ENCODE measurements at regions not wholly inside any gene's neighbourhood (a gene's known extent, or its start where the extent isn't known, plus 50 kb on each side); places are given as distances from the start of the nearest gene placed in this dataset.
A peak's percentile ranks its signal among the peaks of the same experiment; 100 is the strongest.
"Not testable (repeated sequence)": the region's sequence is repeated elsewhere in the genome, so short reads cannot be mapped to it uniquely, and the experiment has no call there.

DNA sequence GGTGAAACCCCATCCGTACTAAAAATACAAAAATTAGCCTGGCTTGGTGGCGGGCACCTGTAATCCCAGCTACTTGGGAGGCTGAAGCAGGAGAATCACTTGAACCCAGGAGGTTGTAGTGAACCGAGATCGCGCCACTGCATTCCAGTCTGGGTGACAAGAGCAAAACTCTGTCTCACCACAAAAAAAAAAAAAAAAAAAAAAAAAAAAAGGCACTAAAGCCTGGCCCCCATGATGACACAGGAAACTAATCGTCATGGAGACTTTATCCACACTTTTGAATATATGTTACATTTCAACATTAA lies 136.2 kb upstream of the KCNJ15 start:
- H3K4me3 Mint-ChIP-seq; H3K4me3 ChIP-seq (ENCODE audit: low read length); H3K4me1 Mint-ChIP-seq; intact Hi-C loops (cut with micrococcal nuclease); DNase-seq; H3K27ac Mint-ChIP-seq; H3K27ac ChIP-seq (ENCODE audit: low read depth, low read length); ATAC-seq; H3K9me3 ChIP-seq (ENCODE audit: control insufficient read depth in 2 of 3, low read length in 3 of 3); H3K36me3 ChIP-seq (ENCODE audit: control insufficient read depth in 2 of 3, insufficient read depth in 3 of 3, low read length in 3 of 3); CTCF ChIA-PET; H3K4me1 ChIP-seq (ENCODE audit: control insufficient read depth in 2 of 2, insufficient read depth in 2 of 2, low read length in 2 of 2); H3K27me3 ChIP-seq (ENCODE audit: control insufficient read depth in 2 of 2, insufficient read depth in 2 of 2, low read length in 2 of 2); H3K9me3 Mint-ChIP-seq; POLR2A ChIA-PET; H3K27me3 Mint-ChIP-seq; H3K36me3 Mint-ChIP-seq: not testable (repeated sequence)

DNA sequence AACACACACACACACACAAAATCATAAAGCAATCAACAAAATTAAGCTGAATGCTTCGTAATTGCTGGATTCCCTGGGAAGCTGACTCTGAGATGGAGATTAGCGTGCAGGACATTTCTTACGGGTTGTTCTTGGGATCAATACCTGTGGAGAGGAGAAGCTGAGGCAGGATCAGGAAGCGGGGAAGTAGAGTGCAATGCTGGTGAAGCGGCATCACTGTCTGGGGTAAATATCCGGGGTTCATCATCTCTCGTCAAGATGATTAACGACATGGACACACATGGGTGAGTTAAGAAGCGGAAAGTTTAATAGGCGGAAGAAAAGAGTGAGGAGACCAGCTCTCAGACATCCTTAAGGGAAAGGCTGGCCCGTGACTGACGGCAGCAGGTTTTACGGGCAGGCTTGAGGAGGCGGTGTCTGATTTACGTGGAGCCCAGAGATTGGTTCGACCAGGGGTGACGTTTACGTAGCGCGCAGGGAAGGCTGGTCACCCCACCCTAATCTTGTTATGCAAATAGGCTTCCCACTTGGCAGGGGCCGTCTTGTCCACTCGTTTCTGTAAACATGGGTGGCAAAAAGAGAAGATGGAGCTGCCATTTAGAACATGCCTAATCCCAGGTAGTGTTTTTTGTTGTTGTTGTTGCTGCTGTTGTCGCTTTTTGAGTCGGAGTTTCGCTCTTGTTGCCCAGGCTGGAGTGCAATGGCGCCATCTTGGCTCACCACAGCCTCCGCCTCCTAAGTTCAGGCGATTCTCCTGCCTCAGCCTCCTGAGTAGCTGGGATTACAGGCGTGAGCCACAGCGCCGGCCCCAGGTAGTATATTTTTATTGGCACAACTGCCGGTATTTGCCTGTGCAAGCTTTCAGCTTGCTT lies 135.6 kb upstream of the KCNJ15 start:
- no peak overlapping the region for H3K4me3 ChIP-seq (ENCODE audit: low read length)
- H3K36me3 ChIP-seq (ENCODE audit: control insufficient read depth in 2 of 3, insufficient read depth in 3 of 3, low read length in 3 of 3): no peaks in the 10 kb centered on the region
- Mint-ChIP-seq H3K4me1 (no peaks in the 10 kb centered on the region), H3K27ac (no peak overlapping the region), H3K4me3 (no peak overlapping the region), H3K27me3 (peaks cover 4 to 13% (median 9%) of the 10 kb centered on the region in 5 donors), H3K9me3 (no peaks in the 10 kb centered on the region), H3K36me3 (no peaks in the 10 kb centered on the region)
- no peaks in the 10 kb centered on the region for H3K27me3 ChIP-seq (ENCODE audit: control insufficient read depth in 2 of 2, insufficient read depth in 2 of 2, low read length in 2 of 2)
- ATAC-seq (no peak), DNase-seq (no peak)
- intact Hi-C loops (cut with micrococcal nuclease): no loop called here
- CTCF ChIA-PET: no interaction called here
- H3K9me3 ChIP-seq (ENCODE audit: control insufficient read depth in 2 of 3, low read length in 3 of 3): no peaks in the 10 kb centered on the region
- no peak overlapping the region for H3K27ac ChIP-seq (ENCODE audit: low read depth, low read length)
- no peaks in the 10 kb centered on the region for H3K4me1 ChIP-seq (ENCODE audit: control insufficient read depth in 2 of 2, insufficient read depth in 2 of 2, low read length in 2 of 2)
- POLR2A ChIA-PET: no interaction called here

- H3K4me1 Mint-ChIP-seq: peaks cover 0 to 2% (median 0%) of the 10 kb centered on the region in 7 donors
- Histone ChIP-seq H3K4me1 (ENCODE audit: control insufficient read depth in 2 of 2, insufficient read depth in 2 of 2, low read length in 2 of 2) (no peaks in the 10 kb centered on the region), H3K36me3 (ENCODE audit: control insufficient read depth in 2 of 3, insufficient read depth in 3 of 3, low read length in 3 of 3) (no peaks in the 10 kb centered on the region), H3K4me3 (ENCODE audit: low read length) (no peak overlapping the region), H3K9me3 (ENCODE audit: control insufficient read depth in 2 of 3, low read length in 3 of 3) (no peaks in the 10 kb centered on the region), H3K27me3 (ENCODE audit: control insufficient read depth in 2 of 2, insufficient read depth in 2 of 2, low read length in 2 of 2) (no peaks in the 10 kb centered on the region), H3K27ac (ENCODE audit: low read depth, low read length) (no peak overlapping the region)
- no peak overlapping the region for H3K4me3 Mint-ChIP-seq
- no peak overlapping the region for H3K27ac Mint-ChIP-seq
- H3K36me3 Mint-ChIP-seq: no peaks in the 10 kb centered on the region
- CTCF ChIA-PET: interaction anchor here (0.5 kb wide), 1 partner anchor 996 kb away, joined by 4 read pairs; no protein-coding TSS in a partner anchor
- ATAC-seq (no peak), DNase-seq (no peak)
- intact Hi-C loops (cut with micrococcal nuclease): no loop called here
- POLR2A ChIA-PET: no interaction called here
- no peaks in the 10 kb centered on the region for H3K9me3 Mint-ChIP-seq
- H3K27me3 Mint-ChIP-seq: peaks cover 5 to 14% (median 9%) of the 10 kb centered on the region in 5 donors
Measured at GRCh38 chr21:38121888-38122720, 134.7 kb upstream of the KCNJ15 start.

DNA sequence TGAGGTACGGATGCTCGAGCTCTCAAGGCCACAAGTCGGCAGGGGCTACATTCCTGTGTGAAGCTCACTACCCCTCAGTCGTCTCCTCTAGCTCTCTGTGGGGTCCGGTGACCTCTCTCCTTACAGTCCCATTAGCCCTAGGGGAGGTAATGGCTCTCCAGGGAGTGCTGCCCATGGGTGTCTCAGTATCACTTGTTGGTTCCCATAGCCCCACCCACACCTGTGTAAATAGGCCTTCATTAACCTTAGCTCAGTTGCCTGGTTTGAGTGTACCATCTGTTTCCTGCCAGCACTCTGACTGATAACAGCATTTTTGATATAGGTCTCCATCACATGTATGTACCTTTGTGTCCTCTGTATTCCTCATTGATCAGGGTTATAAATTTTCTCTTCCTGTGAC lies 133.2 kb upstream of the KCNJ15 start:
- peaks cover 5 to 15% (median 9%) of the 10 kb centered on the region in 5 donors for H3K27me3 Mint-ChIP-seq
- Histone ChIP-seq H3K4me3 (ENCODE audit: low read length) (no peak overlapping the region), H3K36me3 (ENCODE audit: control insufficient read depth in 2 of 3, insufficient read depth in 3 of 3, low read length in 3 of 3) (no peaks in the 10 kb centered on the region), H3K27ac (ENCODE audit: low read depth, low read length) (no peak overlapping the region), H3K4me1 (ENCODE audit: control insufficient read depth in 2 of 2, insufficient read depth in 2 of 2, low read length in 2 of 2) (no peaks in the 10 kb centered on the region), H3K27me3 (ENCODE audit: control insufficient read depth in 2 of 2, insufficient read depth in 2 of 2, low read length in 2 of 2) (no peaks in the 10 kb centered on the region), H3K9me3 (ENCODE audit: control insufficient read depth in 2 of 3, low read length in 3 of 3) (no peaks in the 10 kb centered on the region)
- H3K4me3 Mint-ChIP-seq: no peak overlapping the region
- POLR2A ChIA-PET: no interaction called here
- CTCF ChIA-PET: no interaction called here
- H3K4me1 Mint-ChIP-seq: peaks cover 0 to 2% (median 0%) of the 10 kb centered on the region in 7 donors
- no peaks in the 10 kb centered on the region for H3K36me3 Mint-ChIP-seq
- no peak overlapping the region for H3K27ac Mint-ChIP-seq
- intact Hi-C loops (cut with micrococcal nuclease): no loop called here
- no peaks in the 10 kb centered on the region for H3K9me3 Mint-ChIP-seq
- DNase-seq (no peak), ATAC-seq (no peak)

DNA sequence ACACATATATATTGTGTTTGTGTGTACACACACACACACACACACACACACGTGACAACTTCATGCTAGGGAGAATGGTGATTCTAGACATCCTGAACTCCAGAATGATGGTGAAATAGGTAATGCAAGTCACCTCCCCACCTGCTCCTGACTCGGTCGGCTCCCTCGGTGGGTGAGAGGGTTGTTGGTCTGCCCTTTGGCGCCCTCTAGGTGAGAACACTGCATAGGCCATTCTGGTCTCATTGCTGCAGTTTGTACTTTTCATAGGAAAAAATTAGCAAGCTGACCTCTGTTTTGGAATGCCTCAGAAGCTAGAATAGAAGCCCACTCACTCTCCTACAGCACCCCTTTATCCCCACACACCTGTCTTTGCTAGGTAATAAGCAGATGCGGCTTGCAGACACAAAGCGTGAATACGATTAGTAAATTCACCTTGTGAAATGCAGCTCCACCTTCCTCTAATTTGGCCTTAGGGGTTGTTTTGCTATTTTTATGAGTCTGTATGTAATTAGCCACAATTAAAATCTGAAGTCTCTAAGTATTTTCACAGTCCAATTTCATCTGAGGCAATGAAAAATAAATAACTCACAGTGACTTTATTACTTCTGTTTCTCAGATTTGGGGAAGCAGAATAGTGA lies 130.0 kb upstream of the KCNJ15 start:
- H3K4me3 ChIP-seq (ENCODE audit: low read length): no peak overlapping the region
- H3K27ac Mint-ChIP-seq: no peak overlapping the region
- peak; percentile 57 for ATAC-seq
- peaks cover 0 to 2% (median 0%) of the 10 kb centered on the region in 7 donors for H3K4me1 Mint-ChIP-seq
- peak in 8 of 9 donors; percentile 11 to 49 (median 25) for DNase-seq
- H3K36me3 Mint-ChIP-seq: no peaks in the 10 kb centered on the region
- no peak overlapping the region for H3K4me3 Mint-ChIP-seq
- no peaks in the 10 kb centered on the region for H3K9me3 ChIP-seq (ENCODE audit: control insufficient read depth in 2 of 3, low read length in 3 of 3)
- H3K27ac ChIP-seq (ENCODE audit: low read depth, low read length): no peak overlapping the region
- no peaks in the 10 kb centered on the region for H3K36me3 ChIP-seq (ENCODE audit: control insufficient read depth in 2 of 3, insufficient read depth in 3 of 3, low read length in 3 of 3)
- H3K4me1 ChIP-seq (ENCODE audit: control insufficient read depth in 2 of 2, insufficient read depth in 2 of 2, low read length in 2 of 2): no peaks in the 10 kb centered on the region
- peaks cover 10 to 25% (median 17%) of the 10 kb centered on the region in 5 donors for H3K27me3 Mint-ChIP-seq
- intact Hi-C loops (cut with micrococcal nuclease): loop anchor here in 1 of 2 donors (1.0 to 5.0 kb wide), 3 partner anchors 562 to 1494 kb away; no protein-coding TSS in a partner anchor
- POLR2A ChIA-PET: interaction anchor here (0.6 to 0.7 kb wide), 2 partner anchors 99 to 229 kb away, joined by 3 to 4 read pairs; no protein-coding TSS in a partner anchor
- no peaks in the 10 kb centered on the region for H3K9me3 Mint-ChIP-seq
- no peaks in the 10 kb centered on the region for H3K27me3 ChIP-seq (ENCODE audit: control insufficient read depth in 2 of 2, insufficient read depth in 2 of 2, low read length in 2 of 2)
- CTCF ChIA-PET: interaction anchor here (0.7 to 1.1 kb wide), 2 partner anchors 137 to 1497 kb away, joined by 3 read pairs; no protein-coding TSS in a partner anchor

GRCh38 chr21:38129711-38130110 lies 127.1 kb upstream of the KCNJ15 start:
- no peak overlapping the region for H3K4me3 Mint-ChIP-seq
- intact Hi-C loops (cut with micrococcal nuclease): loop anchor here in 1 of 2 donors (5.0 kb wide), 2 partner anchors 907 to 1497 kb away; no protein-coding TSS in a partner anchor
- H3K36me3 Mint-ChIP-seq: no peaks in the 10 kb centered on the region
- CTCF ChIA-PET: no interaction called here
- Histone ChIP-seq H3K27ac (ENCODE audit: low read depth, low read length) (no peak overlapping the region), H3K4me3 (ENCODE audit: low read length) (no peak overlapping the region), H3K4me1 (ENCODE audit: control insufficient read depth in 2 of 2, insufficient read depth in 2 of 2, low read length in 2 of 2) (no peaks in the 10 kb centered on the region), H3K27me3 (ENCODE audit: control insufficient read depth in 2 of 2, insufficient read depth in 2 of 2, low read length in 2 of 2) (no peaks in the 10 kb centered on the region), H3K9me3 (ENCODE audit: control insufficient read depth in 2 of 3, low read length in 3 of 3) (no peaks in the 10 kb centered on the region), H3K36me3 (ENCODE audit: control insufficient read depth in 2 of 3, insufficient read depth in 3 of 3, low read length in 3 of 3) (no peaks in the 10 kb centered on the region)
- no peak overlapping the region for H3K27ac Mint-ChIP-seq
- POLR2A ChIA-PET: no interaction called here
- H3K4me1 Mint-ChIP-seq: peaks cover 0 to 2% (median 0%) of the 10 kb centered on the region in 7 donors
- DNase-seq (no peak), ATAC-seq (no peak)
- peaks cover 0 to 1% (median 0%) of the 10 kb centered on the region in 11 donors for H3K9me3 Mint-ChIP-seq
- peaks cover 10 to 31% (median 27%) of the 10 kb centered on the region in 5 donors for H3K27me3 Mint-ChIP-seq
